HEK293T (cell line): ENCODE measurements at regions not wholly inside any gene's neighbourhood (a gene's known extent, or its start where the extent isn't known, plus 50 kb on each side); places are given as distances from the start of the nearest gene placed in this dataset.

Experiments used
- CTBP1 ChIP-seq: fragments of 450-650 bp; IDR thresholded peaks from 2 replicates; pipeline ENCODE4 v1.6.1; 2016; ENCODE audit warnings: borderline replicate concordance
- PKNOX1 ChIP-seq: fragments of 450-650 bp; IDR thresholded peaks from 2 replicates; pipeline ENCODE4 v1.6.1; 2016

- TF ChIP-seq PKNOX1 = no peak
- no peak for TF ChIP-seq CTBP1
Observed at GRCh38 chr9:25814023-25814422, 135.8 kb upstream of the TUSC1 start.
